ENCODE measurements at regions not wholly inside any gene's neighbourhood (a gene's known extent, or its start where the extent isn't known, plus 50 kb on each side); places are given as distances from the start of the nearest gene placed in this dataset.

GRCh38 chr2:133886735-133887675 is 318.7 kb upstream of the NCKAP5 start:
- TF ChIP-seq PATZ1 (CRISPR knock-in tag; IDR thresholded peaks at IDR 0.05; ENCODE audit: borderline replicate concordance) (no peak), ZNF565 (CRISPR knock-in tag; conservative IDR thresholded peaks at IDR 0.05; ENCODE audit: low read depth) (no peak), ZFP30 (CRISPR knock-in tag; IDR thresholded peaks at IDR 0.05) (no peak)

Data from SK-N-SH treated with all-trans-retinoic acid at 6 μM for 48 hours (cell line).